ENCODE measurements at regions not wholly inside any gene's neighbourhood (a gene's known extent, or its start where the extent isn't known, plus 50 kb on each side); places are given as distances from the start of the nearest gene placed in this dataset.

DNA sequence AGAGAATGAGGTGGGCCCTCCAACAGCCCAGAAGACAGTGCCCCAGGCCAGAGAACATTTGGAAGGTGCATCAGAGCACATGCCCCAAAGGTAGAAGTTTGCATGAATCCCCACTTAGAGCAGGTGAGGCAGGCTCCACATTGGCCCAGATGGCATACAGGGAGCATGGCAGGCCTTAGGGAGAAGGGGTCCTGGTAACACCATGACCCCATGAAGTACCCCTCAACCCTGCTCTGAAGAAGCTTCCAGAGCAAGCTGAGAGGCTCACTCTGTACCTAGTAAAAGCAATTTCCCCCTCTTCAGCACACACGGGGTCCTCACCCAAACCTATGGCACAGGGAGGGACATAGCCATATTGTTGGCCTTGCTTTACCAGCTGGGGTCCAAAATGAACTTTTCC is 162.6 kb downstream of the BUB3 start:
- no peak overlapping the region for H3K9ac ChIP-seq (ENCODE audit: extremely low read depth, insufficient read length, low read length)
- no peaks in the 10 kb centered on the region for H3K79me1 ChIP-seq (ENCODE audit: insufficient read depth, low read depth, low read length, poor library complexity, severe bottlenecking)
- H3K27me3 Mint-ChIP-seq (ENCODE audit: low read depth): no peaks in the 10 kb centered on the region; the same call in 1 of the 2 replicates
- no peak overlapping the region for H4K91ac ChIP-seq (ENCODE audit: insufficient read length, low read depth, low read length)
- H3K27ac Mint-ChIP-seq: no peak overlapping the region
- H3K14ac ChIP-seq (ENCODE audit: insufficient read depth, low read length): no peak overlapping the region
- H4K8ac ChIP-seq (replicated peaks; ENCODE audit: insufficient read length, low read depth, low read length): no peak overlapping the region
- no peaks in the 10 kb centered on the region for H3K9me3 ChIP-seq (ENCODE audit: control insufficient read depth, low read depth, low read length)
- no peak overlapping the region for H3K4me3 Mint-ChIP-seq
- no peak overlapping the region for H2BK15ac ChIP-seq (ENCODE audit: low read depth, low read length)
- no CpG with 5 or more reads among the region's 1 CpG for WGBS (ENCODE audit: extremely low coverage, insufficient read length, low lambda C conversion rate)
- no peak overlapping the region for H3K18ac ChIP-seq (ENCODE audit: insufficient read length, low read depth, low read length)
- H3K79me2 ChIP-seq (ENCODE audit: insufficient read depth, low read length): no peaks in the 10 kb centered on the region
- H2BK5ac ChIP-seq (ENCODE audit: insufficient read length, low read length): no peak overlapping the region
- H3K4me2 ChIP-seq (ENCODE audit: insufficient read depth, insufficient read length, low read length): no peak overlapping the region
- H2BK120ac ChIP-seq (ENCODE audit: low read depth, low read length, poor library complexity, severe bottlenecking): no peak overlapping the region
- TF ChIP-seq, protein P1, sequence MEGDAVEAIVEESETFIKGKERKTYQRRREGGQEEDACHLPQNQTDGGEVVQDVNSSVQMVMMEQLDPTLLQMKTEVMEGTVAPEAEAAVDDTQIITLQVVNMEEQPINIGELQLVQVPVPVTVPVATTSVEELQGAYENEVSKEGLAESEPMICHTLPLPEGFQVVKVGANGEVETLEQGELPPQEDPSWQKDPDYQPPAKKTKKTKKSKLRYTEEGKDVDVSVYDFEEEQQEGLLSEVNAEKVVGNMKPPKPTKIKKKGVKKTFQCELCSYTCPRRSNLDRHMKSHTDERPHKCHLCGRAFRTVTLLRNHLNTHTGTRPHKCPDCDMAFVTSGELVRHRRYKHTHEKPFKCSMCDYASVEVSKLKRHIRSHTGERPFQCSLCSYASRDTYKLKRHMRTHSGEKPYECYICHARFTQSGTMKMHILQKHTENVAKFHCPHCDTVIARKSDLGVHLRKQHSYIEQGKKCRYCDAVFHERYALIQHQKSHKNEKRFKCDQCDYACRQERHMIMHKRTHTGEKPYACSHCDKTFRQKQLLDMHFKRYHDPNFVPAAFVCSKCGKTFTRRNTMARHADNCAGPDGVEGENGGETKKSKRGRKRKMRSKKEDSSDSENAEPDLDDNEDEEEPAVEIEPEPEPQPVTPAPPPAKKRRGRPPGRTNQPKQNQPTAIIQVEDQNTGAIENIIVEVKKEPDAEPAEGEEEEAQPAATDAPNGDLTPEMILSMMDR (conservative IDR thresholded peaks at IDR 0.05): no peak
- H4K5ac ChIP-seq (ENCODE audit: insufficient read length, low read depth, low read length): no peak overlapping the region
- H3T11ph ChIP-seq (ENCODE audit: low read length): no peak overlapping the region
- H2BK20ac ChIP-seq (ENCODE audit: low read depth, low read length, poor library complexity, severe bottlenecking): no peak overlapping the region
- no peaks in the 10 kb centered on the region for H3K27me3 ChIP-seq (ENCODE audit: insufficient read depth, low read length)
- no peak for DNase-seq
- no peak overlapping the region for H3K23ac ChIP-seq (ENCODE audit: insufficient read length, low read depth, low read length)
- no peak overlapping the region for H3K27ac ChIP-seq (ENCODE audit: insufficient read length, low read depth, low read length)
- no peak overlapping the region for H2BK12ac ChIP-seq (ENCODE audit: insufficient read length, low read depth, low read length)
- no peaks in the 10 kb centered on the region for H3K36me3 Mint-ChIP-seq (ENCODE audit: insufficient read depth in 1 of 3, low read depth in 3 of 3)
- no peak overlapping the region for H2AFZ ChIP-seq (ENCODE audit: low read length)
- no peaks in the 10 kb centered on the region for H3K4me1 ChIP-seq (ENCODE audit: insufficient read depth, low read length)
- no peaks in the 10 kb centered on the region for H4K20me1 ChIP-seq (ENCODE audit: control insufficient read depth, insufficient read depth, insufficient read length)
- H3K4ac ChIP-seq (ENCODE audit: low read depth, low read length): no peak overlapping the region
- no peak overlapping the region for H3K56ac ChIP-seq (ENCODE audit: insufficient read length, low read depth, low read length)
- no peak overlapping the region for H2AK5ac ChIP-seq (ENCODE audit: insufficient read length, low read length)
- peaks cover 9 to 15% of the 10 kb centered on the region in 2 experiments; a peak in 3 of 4 replicates for H3K4me1 Mint-ChIP-seq
- no peaks in the 10 kb centered on the region for H3K9me3 Mint-ChIP-seq
- no peaks in the 10 kb centered on the region for H3K23me2 ChIP-seq (ENCODE audit: insufficient read length, low read depth, low read length, poor library complexity, severe bottlenecking)

Measured in H9 (cell line).